WTC11 (cell line): ENCODE measurements at regions not wholly inside any gene's neighbourhood (a gene's known extent, or its start where the extent isn't known, plus 50 kb on each side); places are given as distances from the start of the nearest gene placed in this dataset.

Source experiments
- ATAC-seq: fragments of 200-7000 bp; cut with Tn5 transposase; 2 replicates; pipeline ENCODE4 v1.10.0; 2021; ENCODE audit warnings: mild to moderate bottlenecking, moderate library complexity
- CTCF ChIA-PET: fragments of 300-600 bp; sonication (Branson Sonifier 250); formaldehyde crosslinking; loops from one replicate; lab custom pipeline; 2021; ENCODE audit warnings: antibody characterized with exemption; lab: Charles Lee
- POLR2A ChIA-PET: fragments of 350-600 bp; sonication (Branson Sonifier 250); formaldehyde crosslinking; loops from one replicate; lab custom pipeline; 2021; ENCODE audit warnings: antibody characterized with exemption; lab: Charles Lee
- DNase-seq: peaks from one replicate; pipeline ENCODE4 v3.0.0; 2021; ENCODE audit warnings: low spot score
- H3K27ac Mint-ChIP-seq: 2 replicates; pipeline ENCODE4 v1.8.0; 2021; ENCODE audit warnings: mixed read lengths
- H3K27me3 Mint-ChIP-seq: 2 replicates; pipeline ENCODE4 v1.8.0; 2021; ENCODE audit warnings: low read depth, mild to moderate bottlenecking, moderate library complexity, mixed read lengths
- H3K36me3 Mint-ChIP-seq: 2 replicates; pipeline ENCODE4 v1.8.0; 2021; ENCODE audit warnings: mixed read lengths
- H3K4me1 Mint-ChIP-seq: 2 replicates; pipeline ENCODE4 v1.8.0; 2022; ENCODE audit warnings: mixed read lengths
- H3K4me3 Mint-ChIP-seq: 2 replicates; pipeline ENCODE4 v1.8.0; 2021; ENCODE audit warnings: mild to moderate bottlenecking, moderate library complexity, mixed read lengths
- H3K9me3 Mint-ChIP-seq: 2 replicates; pipeline ENCODE4 v1.8.0; 2021; ENCODE audit warnings: mixed read lengths
- CBFB ChIP-seq: sonication (generic); formaldehyde crosslinking; IDR thresholded peaks from 2 replicates; pipeline ENCODE4 v1.8.1; 2022; ENCODE audit warnings: mild to moderate bottlenecking, low read depth, missing genetic modification reagents
- CREB1 ChIP-seq: sonication (generic); formaldehyde crosslinking; IDR thresholded peaks from 2 replicates; pipeline ENCODE4 v1.8.0; 2023; ENCODE audit warnings: mild to moderate bottlenecking, missing genetic modification reagents
- ESRRA ChIP-seq: sonication (generic); formaldehyde crosslinking; IDR thresholded peaks from 2 replicates; pipeline ENCODE4 v1.8.1; 2022; ENCODE audit warnings: mild to moderate bottlenecking, missing genetic modification reagents, borderline replicate concordance
- FOXJ3 ChIP-seq: sonication (generic); formaldehyde crosslinking; IDR thresholded peaks from 2 replicates; pipeline ENCODE4 v1.9.0; 2021; ENCODE audit warnings: missing genetic modification reagents, mild to moderate bottlenecking, borderline replicate concordance
- GABPB1 ChIP-seq: sonication (generic); formaldehyde crosslinking; IDR thresholded peaks from 2 replicates; pipeline ENCODE4 v1.8.1; 2023; ENCODE audit warnings: mild to moderate bottlenecking, missing genetic modification reagents
- HMGA2 ChIP-seq: fragments of 250-450 bp; sonication (Bioruptor Pico); IDR thresholded peaks from 2 replicates; pipeline ENCODE4 v1.4.0; 2021; ENCODE audit warnings: mild to moderate bottlenecking, moderate library complexity
- MYBL2 ChIP-seq: sonication (generic); formaldehyde crosslinking; IDR thresholded peaks from 2 replicates; pipeline ENCODE4 v1.8.1; 2023; ENCODE audit warnings: mild to moderate bottlenecking, moderate library complexity, missing genetic modification reagents
- NR2C2 ChIP-seq: sonication (generic); formaldehyde crosslinking; IDR thresholded peaks from 2 replicates; pipeline ENCODE4 v1.8.0; 2022; ENCODE audit warnings: mild to moderate bottlenecking, missing genetic modification reagents
- SMAD3 ChIP-seq: sonication (generic); formaldehyde crosslinking; IDR thresholded peaks from 2 replicates; pipeline ENCODE4 v1.8.0; 2022; ENCODE audit warnings: missing genetic modification reagents, mild to moderate bottlenecking, borderline replicate concordance
- ZNF317 ChIP-seq: sonication (generic); formaldehyde crosslinking; IDR thresholded peaks from 2 replicates; pipeline ENCODE4 v1.8.1; 2023; ENCODE audit warnings: low read depth, mild to moderate bottlenecking, moderate library complexity, missing genetic modification reagents, borderline replicate concordance
- ZNF416 ChIP-seq: fragments of 250-450 bp; sonication (Bioruptor Pico); IDR thresholded peaks from 2 replicates; pipeline ENCODE4 v1.9.0; 2021; ENCODE audit warnings: mild to moderate bottlenecking, inconsistent platforms
- TF ChIP-seq, protein P1 (sequence below): sonication (generic); formaldehyde crosslinking; conservative IDR thresholded peaks from 2 replicates; pipeline ENCODE4 v1.8.1; 2022; ENCODE audit warnings: mild to moderate bottlenecking, missing genetic modification reagents
- TF ChIP-seq, protein P2 (sequence below): sonication (generic); formaldehyde crosslinking; conservative IDR thresholded peaks from 2 replicates; pipeline ENCODE4 v1.8.1; 2023; ENCODE audit warnings: mild to moderate bottlenecking, low read depth, missing genetic modification reagents, moderate library complexity
- TF ChIP-seq, protein P3 (sequence below): fragments of 250-450 bp; sonication (Bioruptor Pico); conservative IDR thresholded peaks from 2 replicates; pipeline ENCODE4 v1.9.0; 2021; ENCODE audit warnings: mild to moderate bottlenecking
- TF ChIP-seq, protein P4 (sequence below): sonication (generic); formaldehyde crosslinking; IDR thresholded peaks from 2 replicates; pipeline ENCODE4 v1.8.1; 2022; ENCODE audit warnings: mild to moderate bottlenecking, missing genetic modification reagents, moderate library complexity, borderline replicate concordance
- TF ChIP-seq, protein P5 (sequence below): fragments of 250-450 bp; sonication (Bioruptor Pico); IDR thresholded peaks from 2 replicates; pipeline ENCODE4 v2.1.2; 2022; ENCODE audit warnings: mild to moderate bottlenecking, moderate library complexity
- TF ChIP-seq, protein P6 (sequence below): sonication (generic); formaldehyde crosslinking; IDR thresholded peaks from 2 replicates; pipeline ENCODE4 v1.8.1; 2023; ENCODE audit warnings: mild to moderate bottlenecking, missing genetic modification reagents, borderline replicate concordance
- TF ChIP-seq, protein P7 (sequence below): sonication (generic); formaldehyde crosslinking; IDR thresholded peaks from 2 replicates; pipeline ENCODE4 v1.8.0; 2022; ENCODE audit warnings: mild to moderate bottlenecking, missing genetic modification reagents

DNA sequence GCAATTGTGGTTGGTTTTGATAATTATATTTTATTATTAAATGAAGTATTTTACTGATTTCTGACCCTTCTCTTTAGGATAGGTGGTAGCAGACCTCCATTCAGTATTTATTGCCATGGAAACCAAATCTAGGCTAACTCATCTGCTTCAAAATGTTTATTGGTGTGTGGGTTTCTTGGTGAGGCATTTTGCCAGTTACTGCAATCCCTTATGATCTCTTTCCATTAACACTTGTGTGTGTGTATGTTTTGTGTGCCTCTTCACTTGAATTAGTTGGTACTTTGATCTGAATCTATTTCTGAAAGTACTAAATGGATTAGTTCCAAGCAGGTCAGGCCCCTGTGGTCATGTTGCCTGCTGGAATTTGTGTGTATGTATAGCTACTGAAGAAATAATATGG lies 184.4 kb upstream of the C11orf87 start:
- ATAC-seq, result no peak
- TF ChIP-seq, protein P1, sequence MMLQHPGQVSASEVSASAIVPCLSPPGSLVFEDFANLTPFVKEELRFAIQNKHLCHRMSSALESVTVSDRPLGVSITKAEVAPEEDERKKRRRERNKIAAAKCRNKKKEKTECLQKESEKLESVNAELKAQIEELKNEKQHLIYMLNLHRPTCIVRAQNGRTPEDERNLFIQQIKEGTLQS (CRISPR knock-in tag), result no peak
- TF ChIP-seq SMAD3, result no peak
- TF ChIP-seq, protein P2, sequence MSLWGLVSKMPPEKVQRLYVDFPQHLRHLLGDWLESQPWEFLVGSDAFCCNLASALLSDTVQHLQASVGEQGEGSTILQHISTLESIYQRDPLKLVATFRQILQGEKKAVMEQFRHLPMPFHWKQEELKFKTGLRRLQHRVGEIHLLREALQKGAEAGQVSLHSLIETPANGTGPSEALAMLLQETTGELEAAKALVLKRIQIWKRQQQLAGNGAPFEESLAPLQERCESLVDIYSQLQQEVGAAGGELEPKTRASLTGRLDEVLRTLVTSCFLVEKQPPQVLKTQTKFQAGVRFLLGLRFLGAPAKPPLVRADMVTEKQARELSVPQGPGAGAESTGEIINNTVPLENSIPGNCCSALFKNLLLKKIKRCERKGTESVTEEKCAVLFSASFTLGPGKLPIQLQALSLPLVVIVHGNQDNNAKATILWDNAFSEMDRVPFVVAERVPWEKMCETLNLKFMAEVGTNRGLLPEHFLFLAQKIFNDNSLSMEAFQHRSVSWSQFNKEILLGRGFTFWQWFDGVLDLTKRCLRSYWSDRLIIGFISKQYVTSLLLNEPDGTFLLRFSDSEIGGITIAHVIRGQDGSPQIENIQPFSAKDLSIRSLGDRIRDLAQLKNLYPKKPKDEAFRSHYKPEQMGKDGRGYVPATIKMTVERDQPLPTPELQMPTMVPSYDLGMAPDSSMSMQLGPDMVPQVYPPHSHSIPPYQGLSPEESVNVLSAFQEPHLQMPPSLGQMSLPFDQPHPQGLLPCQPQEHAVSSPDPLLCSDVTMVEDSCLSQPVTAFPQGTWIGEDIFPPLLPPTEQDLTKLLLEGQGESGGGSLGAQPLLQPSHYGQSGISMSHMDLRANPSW (CRISPR knock-in tag), result no peak
- TF ChIP-seq, all 79 proteins: peak for 0
- peaks cover 5% of the 10 kb centered on the region; the same call in 1 of the 2 replicates for H3K4me1 Mint-ChIP-seq
- no peak overlapping the region for H3K4me3 Mint-ChIP-seq
- ChIA-PET CTCF (no interaction called here), POLR2A (no interaction called here)
- no peaks in the 10 kb centered on the region for H3K27me3 Mint-ChIP-seq
- H3K27ac Mint-ChIP-seq, result no peak overlapping the region
- no peaks in the 10 kb centered on the region for H3K36me3 Mint-ChIP-seq
- no peak for DNase-seq
- H3K9me3 Mint-ChIP-seq, result no peaks in the 10 kb centered on the region

DNA sequence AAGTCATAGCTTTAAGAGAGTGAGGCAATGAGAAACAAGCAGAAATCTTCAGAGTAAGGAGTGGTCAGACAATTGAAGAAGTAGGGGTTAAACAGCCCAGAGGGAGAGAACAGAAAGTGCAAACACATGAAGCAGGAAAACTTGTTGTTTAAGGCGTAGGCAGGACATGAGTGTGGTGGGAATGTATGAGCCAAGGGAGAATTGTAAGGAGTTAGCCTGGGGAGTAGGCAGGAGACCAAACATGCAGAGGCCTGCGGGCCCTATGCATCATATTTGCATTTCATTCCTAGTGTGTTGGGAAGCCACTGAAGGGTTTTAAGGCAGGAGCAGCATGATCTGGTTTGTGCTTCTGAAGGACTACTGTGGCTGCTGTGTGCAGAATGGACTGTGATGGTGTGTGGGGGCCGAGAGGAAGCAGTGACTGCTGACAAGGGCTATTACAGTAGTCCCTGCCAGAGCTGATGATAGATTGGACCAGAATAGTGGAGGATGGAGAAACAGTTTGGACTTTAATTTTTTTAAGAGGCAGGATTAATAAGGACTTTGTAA lies 179.9 kb upstream of the C11orf87 start:
- H3K4me3 Mint-ChIP-seq, result no peak overlapping the region
- POLR2A ChIA-PET, result no interaction called here
- H3K36me3 Mint-ChIP-seq, result no peaks in the 10 kb centered on the region
- peaks cover 5% of the 10 kb centered on the region; the same call in 1 of the 2 replicates for H3K4me1 Mint-ChIP-seq
- TF ChIP-seq NR2C2 (CRISPR knock-in tag) (no peak), MYBL2 (CRISPR knock-in tag) (no peak), ESRRA (CRISPR knock-in tag) (no peak), ZNF416 (CRISPR knock-in tag) (no peak)
- TF ChIP-seq, protein P3, sequence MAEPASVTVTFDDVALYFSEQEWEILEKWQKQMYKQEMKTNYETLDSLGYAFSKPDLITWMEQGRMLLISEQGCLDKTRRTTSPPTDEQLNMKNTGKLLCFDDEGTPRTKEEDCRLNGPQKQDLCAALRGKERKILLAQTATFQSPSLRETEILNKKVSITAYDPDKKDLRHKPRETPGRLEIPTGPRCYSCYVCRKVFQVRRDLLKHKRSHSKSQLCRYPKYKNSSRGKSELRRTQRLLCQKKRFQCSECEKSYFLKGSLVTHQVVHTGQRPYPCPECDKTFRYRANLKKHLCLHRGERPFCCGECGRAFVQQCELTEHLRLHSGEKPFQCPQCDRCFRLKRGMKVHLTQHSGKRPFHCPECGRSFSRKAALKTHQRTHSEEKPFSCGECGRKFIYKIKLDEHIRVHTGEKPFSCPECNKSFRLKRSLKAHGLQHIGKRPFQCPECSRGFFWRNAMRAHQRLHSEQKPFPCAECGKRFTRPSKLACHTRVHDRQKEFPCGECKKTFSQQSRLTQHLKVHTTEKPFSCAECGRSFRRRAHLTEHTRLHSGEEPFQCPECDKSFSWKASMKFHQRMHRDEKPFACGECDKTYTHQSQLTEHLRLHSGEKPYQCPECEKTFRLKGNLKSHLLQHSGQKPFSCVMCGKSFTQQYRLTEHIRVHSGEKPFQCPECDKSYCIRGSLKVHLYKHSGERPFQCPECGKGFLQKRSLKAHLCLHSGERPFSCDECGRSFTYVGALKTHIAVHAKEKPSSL (CRISPR knock-in tag), result no peak
- TF ChIP-seq, protein P4, sequence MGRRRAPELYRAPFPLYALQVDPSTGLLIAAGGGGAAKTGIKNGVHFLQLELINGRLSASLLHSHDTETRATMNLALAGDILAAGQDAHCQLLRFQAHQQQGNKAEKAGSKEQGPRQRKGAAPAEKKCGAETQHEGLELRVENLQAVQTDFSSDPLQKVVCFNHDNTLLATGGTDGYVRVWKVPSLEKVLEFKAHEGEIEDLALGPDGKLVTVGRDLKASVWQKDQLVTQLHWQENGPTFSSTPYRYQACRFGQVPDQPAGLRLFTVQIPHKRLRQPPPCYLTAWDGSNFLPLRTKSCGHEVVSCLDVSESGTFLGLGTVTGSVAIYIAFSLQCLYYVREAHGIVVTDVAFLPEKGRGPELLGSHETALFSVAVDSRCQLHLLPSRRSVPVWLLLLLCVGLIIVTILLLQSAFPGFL (CRISPR knock-in tag), result no peak
- TF ChIP-seq, all 79 proteins: peak for 0
- CTCF ChIA-PET, result no interaction called here
- ATAC-seq (peak; percentile 44), DNase-seq (no peak)
- H3K9me3 Mint-ChIP-seq, result no peaks in the 10 kb centered on the region
- no peak overlapping the region for H3K27ac Mint-ChIP-seq
- no peaks in the 10 kb centered on the region for H3K27me3 Mint-ChIP-seq

DNA sequence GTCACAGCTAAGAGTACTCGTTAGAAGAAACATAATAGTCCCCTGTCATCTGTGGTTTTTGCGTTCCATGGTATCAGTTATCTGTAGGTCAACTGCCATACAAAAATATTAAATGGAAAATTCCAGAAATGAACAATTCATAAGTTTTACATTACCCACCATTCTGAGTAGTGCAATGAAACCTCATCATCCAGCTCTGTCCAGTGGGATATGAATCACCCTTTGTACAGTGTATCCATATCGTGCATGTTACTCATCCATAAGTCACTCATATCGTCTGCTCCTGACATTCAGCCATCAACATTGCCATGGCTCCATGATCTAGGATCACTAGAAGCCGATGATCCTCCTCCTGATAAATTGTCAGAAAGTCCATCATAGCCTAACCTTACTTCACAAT lies 174.9 kb upstream of the C11orf87 start:
- Mint-ChIP-seq H3K27ac (no peak overlapping the region), H3K4me1 (0 out of 2 replicates have a peak, but pooled peaks cover 2% of the 10 kb centered on the region), H3K27me3 (no peaks in the 10 kb centered on the region; the same call in 1 of the 2 replicates), H3K4me3 (no peak overlapping the region), H3K36me3 (no peaks in the 10 kb centered on the region), H3K9me3 (no peaks in the 10 kb centered on the region)
- POLR2A ChIA-PET, result no interaction called here
- CTCF ChIA-PET, result no interaction called here
- no peak for ATAC-seq
- DNase-seq, result no peak
- TF ChIP-seq HMGA2 (CRISPR knock-in tag) (no peak), FOXJ3 (CRISPR knock-in tag) (no peak), SMAD3 (no peak), NR2C2 (CRISPR knock-in tag) (no peak), GABPB1 (no peak), CREB1 (no peak), CBFB (CRISPR knock-in tag) (no peak), ZNF317 (CRISPR knock-in tag) (no peak), MYBL2 (CRISPR knock-in tag) (no peak)
- TF ChIP-seq, protein P5, sequence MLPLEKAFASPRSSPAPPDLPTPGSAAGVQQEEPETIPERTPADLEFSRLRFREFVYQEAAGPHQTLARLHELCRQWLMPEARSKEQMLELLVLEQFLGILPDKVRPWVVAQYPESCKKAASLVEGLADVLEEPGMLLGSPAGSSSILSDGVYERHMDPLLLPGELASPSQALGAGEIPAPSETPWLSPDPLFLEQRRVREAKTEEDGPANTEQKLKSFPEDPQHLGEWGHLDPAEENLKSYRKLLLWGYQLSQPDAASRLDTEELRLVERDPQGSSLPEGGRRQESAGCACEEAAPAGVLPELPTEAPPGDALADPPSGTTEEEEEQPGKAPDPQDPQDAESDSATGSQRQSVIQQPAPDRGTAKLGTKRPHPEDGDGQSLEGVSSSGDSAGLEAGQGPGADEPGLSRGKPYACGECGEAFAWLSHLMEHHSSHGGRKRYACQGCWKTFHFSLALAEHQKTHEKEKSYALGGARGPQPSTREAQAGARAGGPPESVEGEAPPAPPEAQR (CRISPR knock-in tag), result no peak
- TF ChIP-seq, protein P6, sequence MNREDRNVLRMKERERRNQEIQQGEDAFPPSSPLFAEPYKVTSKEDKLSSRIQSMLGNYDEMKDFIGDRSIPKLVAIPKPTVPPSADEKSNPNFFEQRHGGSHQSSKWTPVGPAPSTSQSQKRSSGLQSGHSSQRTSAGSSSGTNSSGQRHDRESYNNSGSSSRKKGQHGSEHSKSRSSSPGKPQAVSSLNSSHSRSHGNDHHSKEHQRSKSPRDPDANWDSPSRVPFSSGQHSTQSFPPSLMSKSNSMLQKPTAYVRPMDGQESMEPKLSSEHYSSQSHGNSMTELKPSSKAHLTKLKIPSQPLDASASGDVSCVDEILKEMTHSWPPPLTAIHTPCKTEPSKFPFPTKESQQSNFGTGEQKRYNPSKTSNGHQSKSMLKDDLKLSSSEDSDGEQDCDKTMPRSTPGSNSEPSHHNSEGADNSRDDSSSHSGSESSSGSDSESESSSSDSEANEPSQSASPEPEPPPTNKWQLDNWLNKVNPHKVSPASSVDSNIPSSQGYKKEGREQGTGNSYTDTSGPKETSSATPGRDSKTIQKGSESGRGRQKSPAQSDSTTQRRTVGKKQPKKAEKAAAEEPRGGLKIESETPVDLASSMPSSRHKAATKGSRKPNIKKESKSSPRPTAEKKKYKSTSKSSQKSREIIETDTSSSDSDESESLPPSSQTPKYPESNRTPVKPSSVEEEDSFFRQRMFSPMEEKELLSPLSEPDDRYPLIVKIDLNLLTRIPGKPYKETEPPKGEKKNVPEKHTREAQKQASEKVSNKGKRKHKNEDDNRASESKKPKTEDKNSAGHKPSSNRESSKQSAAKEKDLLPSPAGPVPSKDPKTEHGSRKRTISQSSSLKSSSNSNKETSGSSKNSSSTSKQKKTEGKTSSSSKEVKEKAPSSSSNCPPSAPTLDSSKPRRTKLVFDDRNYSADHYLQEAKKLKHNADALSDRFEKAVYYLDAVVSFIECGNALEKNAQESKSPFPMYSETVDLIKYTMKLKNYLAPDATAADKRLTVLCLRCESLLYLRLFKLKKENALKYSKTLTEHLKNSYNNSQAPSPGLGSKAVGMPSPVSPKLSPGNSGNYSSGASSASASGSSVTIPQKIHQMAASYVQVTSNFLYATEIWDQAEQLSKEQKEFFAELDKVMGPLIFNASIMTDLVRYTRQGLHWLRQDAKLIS (CRISPR knock-in tag), result no peak
- TF ChIP-seq, protein P7, sequence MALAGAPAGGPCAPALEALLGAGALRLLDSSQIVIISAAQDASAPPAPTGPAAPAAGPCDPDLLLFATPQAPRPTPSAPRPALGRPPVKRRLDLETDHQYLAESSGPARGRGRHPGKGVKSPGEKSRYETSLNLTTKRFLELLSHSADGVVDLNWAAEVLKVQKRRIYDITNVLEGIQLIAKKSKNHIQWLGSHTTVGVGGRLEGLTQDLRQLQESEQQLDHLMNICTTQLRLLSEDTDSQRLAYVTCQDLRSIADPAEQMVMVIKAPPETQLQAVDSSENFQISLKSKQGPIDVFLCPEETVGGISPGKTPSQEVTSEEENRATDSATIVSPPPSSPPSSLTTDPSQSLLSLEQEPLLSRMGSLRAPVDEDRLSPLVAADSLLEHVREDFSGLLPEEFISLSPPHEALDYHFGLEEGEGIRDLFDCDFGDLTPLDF, result no peak
